Body of pancreas (tissue), 4 donors: ENCODE measurements at regions not wholly inside any gene's neighbourhood (a gene's known extent, or its start where the extent isn't known, plus 50 kb on each side); places are given as distances from the start of the nearest gene placed in this dataset.

ENCODE experiments used
- ATAC-seq: fragments of 150-250 bp; one replicate; pipeline ENCODE4 v1.9.1; 2016
- DNase-seq, 4 donors: peaks; one replicate each; pipeline ENCODE4 v3.0.0-alpha.2; 2019
- H3K27ac ChIP-seq, 4 donors: fragments of 200-600 bp; sonication (generic); 1 replicate in 3 of 4; 2 replicates in 1 of 4; pipeline versions ENCODE4 v1.5.1 to v1.6.1; 2016 to 2019; ENCODE audit warnings: mild to moderate bottlenecking in 1 of 4, mixed read lengths in 1 of 4, moderate library complexity in 1 of 4
- H3K27me3 ChIP-seq, 2 donors: fragments of 200-600 bp; sonication (generic); one replicate each; pipeline ENCODE4 v1.6.0; 2016; ENCODE audit warnings: mild to moderate bottlenecking in 1 of 2
- H3K36me3 ChIP-seq, 2 donors: fragments of 200-600 bp; sonication (generic); replicated peaks in 1 of 2; 2 replicates each; pipeline ENCODE4 v1.5.1; 2016; ENCODE audit warnings: low read depth in 2 of 2; ENCODE audit not compliant: insufficient read depth in 1 of 2
- H3K4me1 ChIP-seq: fragments of 200-600 bp; sonication (generic); one replicate; pipeline ENCODE4 v1.6.0; 2016
- H3K4me3 ChIP-seq, 2 donors: fragments of 200-600 bp; sonication (generic); 1 replicate in 1 of 2; 2 replicates in 1 of 2; pipeline ENCODE4 v1.5.1; 2016 to 2019
- H3K9me3 ChIP-seq, 3 donors: fragments of 200-600 bp; sonication (generic); 1 replicate in 2 of 3; 2 replicates in 1 of 3; pipeline ENCODE4 v1.5.1; 2016
- POLR2A ChIP-seq, 3 donors: fragments of 450-650 bp; IDR thresholded peaks; one replicate each; pipeline ENCODE4 v1.6.1; 2016; ENCODE audit warnings: antibody characterized with exemption in 3 of 3, mild to moderate bottlenecking in 2 of 3
- WGBS, 2 donors: methylation state at CpG; one replicate each; pipeline ENCODE4 v1.1.5; 2017; 5-methylcytosine and 5-hydroxymethylcytosine counted together
- intact Hi-C: fragments of 100-400 bp; cut with DNase I; formaldehyde crosslinking; loops from one replicate; pipeline ENCODE4 v1.15.1; 2023
- TF ChIP-seq, protein P1 (sequence below), 7 experiments: fragments of 450-650 bp in 4 of 7; fragments of 200-600 bp in 3 of 7; sonication (generic) in 3 of 7; IDR thresholded peaks; one replicate each; pipeline ENCODE4 v1.5.1; 2016 to 2019; ENCODE audit warnings: antibody characterized with exemption in 7 of 7

DNA sequence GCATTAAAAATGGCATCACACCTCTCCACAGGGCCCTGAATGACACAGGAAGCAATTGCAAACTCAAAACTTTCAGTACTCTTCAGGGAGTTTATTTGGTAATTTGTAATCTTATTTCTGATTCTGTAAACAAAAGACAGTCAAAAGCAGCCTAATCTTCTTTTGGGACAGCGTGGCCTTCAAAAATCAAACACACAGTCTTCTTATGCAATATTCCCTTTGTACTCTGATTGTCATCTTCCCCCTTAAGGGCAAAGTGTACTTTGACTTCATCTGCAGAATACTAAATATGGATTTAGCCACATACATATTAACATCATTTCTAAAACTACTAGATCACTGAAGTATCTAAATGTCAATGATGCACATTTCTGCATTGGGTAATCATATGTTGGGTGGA lies 322.0 kb downstream of the MZT1 start:
- Histone ChIP-seq H3K27me3 (no peaks in the 10 kb centered on the region), H3K4me1 (no peaks in the 10 kb centered on the region), H3K4me3 (no peak overlapping the region), H3K27ac (no peak overlapping the region), H3K9me3 (no peaks in the 10 kb centered on the region), H3K36me3 (no peaks in the 10 kb centered on the region)
- DNase-seq = no peak
- intact Hi-C loops = no loop called here
- WGBS, 2 donors = 18 to 32% methylated on average over 1 of the region's 1 CpG
- no peak for ATAC-seq
- TF ChIP-seq, protein P1, sequence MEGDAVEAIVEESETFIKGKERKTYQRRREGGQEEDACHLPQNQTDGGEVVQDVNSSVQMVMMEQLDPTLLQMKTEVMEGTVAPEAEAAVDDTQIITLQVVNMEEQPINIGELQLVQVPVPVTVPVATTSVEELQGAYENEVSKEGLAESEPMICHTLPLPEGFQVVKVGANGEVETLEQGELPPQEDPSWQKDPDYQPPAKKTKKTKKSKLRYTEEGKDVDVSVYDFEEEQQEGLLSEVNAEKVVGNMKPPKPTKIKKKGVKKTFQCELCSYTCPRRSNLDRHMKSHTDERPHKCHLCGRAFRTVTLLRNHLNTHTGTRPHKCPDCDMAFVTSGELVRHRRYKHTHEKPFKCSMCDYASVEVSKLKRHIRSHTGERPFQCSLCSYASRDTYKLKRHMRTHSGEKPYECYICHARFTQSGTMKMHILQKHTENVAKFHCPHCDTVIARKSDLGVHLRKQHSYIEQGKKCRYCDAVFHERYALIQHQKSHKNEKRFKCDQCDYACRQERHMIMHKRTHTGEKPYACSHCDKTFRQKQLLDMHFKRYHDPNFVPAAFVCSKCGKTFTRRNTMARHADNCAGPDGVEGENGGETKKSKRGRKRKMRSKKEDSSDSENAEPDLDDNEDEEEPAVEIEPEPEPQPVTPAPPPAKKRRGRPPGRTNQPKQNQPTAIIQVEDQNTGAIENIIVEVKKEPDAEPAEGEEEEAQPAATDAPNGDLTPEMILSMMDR (IDR thresholded peaks at IDR 0.05) = no peak
- TF ChIP-seq POLR2A (IDR thresholded peaks at IDR 0.05) = no peak

DNA sequence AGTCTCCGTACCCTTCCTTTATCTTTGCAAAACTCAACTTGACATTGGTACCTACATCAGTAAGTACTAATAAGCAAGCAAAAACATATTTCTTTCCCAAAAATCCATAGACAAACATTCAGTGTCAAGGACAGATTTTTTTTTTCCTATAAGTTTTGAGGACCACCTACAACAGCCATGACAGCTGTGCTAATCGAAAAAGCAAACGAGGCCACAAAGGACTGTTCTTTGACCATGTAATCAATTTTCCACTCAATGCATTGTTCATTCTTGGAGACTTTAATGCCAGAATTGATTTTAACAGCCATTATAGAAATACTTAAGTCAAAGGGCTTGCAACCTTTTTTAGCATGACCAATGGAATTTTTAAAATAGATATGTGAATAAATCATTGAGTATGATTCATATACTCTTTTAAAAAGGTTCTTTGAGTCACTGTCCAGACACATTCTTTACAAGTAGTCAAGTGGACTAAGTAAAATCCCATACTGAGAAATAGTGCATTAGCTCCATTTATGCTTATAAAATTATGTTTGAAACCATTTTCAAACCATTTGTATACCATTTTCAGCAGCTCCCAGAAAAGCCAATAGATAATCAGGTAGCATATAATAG lies 323.9 kb downstream of the MZT1 start:
- Histone ChIP-seq H3K9me3 (no peaks in the 10 kb centered on the region), H3K4me1 (no peaks in the 10 kb centered on the region), H3K36me3 (no peaks in the 10 kb centered on the region), H3K27me3 (no peaks in the 10 kb centered on the region), H3K27ac (no peak overlapping the region), H3K4me3 (no peak overlapping the region)
- WGBS, 2 donors = 54 to 72% methylated on average over 3 of the region's 3 CpGs
- intact Hi-C loops = no loop called here
- TF ChIP-seq POLR2A (IDR thresholded peaks at IDR 0.05) = no peak
- TF ChIP-seq, protein P1 (IDR thresholded peaks at IDR 0.05) = no peak
- no peak for DNase-seq
- no peak for ATAC-seq

DNA sequence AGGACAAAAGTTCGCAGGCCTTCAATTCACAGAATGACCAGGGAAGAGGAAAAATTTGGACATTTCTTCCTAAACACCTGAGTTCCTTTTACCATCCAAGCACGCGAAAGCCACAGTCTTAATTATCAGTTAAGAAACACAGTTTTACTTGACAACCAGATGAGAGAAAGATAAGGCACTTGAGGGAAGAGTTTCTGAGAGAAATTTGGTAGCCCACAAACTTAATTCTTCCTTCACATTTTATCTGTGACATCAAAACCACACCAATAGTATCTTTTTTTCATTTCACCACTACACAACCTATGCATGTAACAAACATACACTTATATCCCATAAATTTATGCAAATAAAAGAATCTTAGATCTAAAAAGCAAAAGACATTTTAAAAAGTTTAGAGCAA lies 326.6 kb downstream of the MZT1 start:
- Histone ChIP-seq H3K4me3 (no peak overlapping the region), H3K36me3 (no peaks in the 10 kb centered on the region), H3K27ac (no peak overlapping the region), H3K4me1 (no peaks in the 10 kb centered on the region), H3K9me3 (no peaks in the 10 kb centered on the region), H3K27me3 (no peaks in the 10 kb centered on the region)
- DNase-seq = no peak
- ATAC-seq = no peak
- intact Hi-C loops = no loop called here
- WGBS, 2 donors = 77 to 88% methylated on average over 3 of the region's 3 CpGs
- TF ChIP-seq, protein P1 (IDR thresholded peaks at IDR 0.05) = no peak
- no peak for TF ChIP-seq POLR2A (IDR thresholded peaks at IDR 0.05)

DNA sequence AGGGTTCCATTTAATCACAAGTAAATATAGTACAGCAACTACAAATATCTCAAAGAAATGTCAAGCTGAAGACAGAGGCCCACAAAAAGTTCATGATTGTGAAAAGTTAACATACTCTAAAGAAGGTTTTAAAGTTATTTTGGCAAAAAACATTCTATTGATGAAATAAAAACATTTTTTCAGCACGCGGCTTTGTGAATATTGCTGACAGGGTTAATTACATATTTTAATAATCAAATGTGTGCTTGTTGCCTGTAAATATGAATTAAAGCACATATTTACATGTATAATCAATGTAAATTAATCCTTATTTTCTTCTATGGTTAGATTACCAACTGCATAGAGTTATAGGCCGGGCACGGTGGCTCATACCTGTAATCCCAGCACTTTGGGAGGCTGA lies 328.1 kb downstream of the MZT1 start:
- DNase-seq (no peak), ATAC-seq (no peak)
- Histone ChIP-seq H3K4me3 (no peak overlapping the region), H3K27me3 (no peaks in the 10 kb centered on the region), H3K9me3 (no peaks in the 10 kb centered on the region), H3K4me1 (no peaks in the 10 kb centered on the region), H3K36me3 (no peaks in the 10 kb centered on the region), H3K27ac (no peak overlapping the region)
- 92 to 95% methylated on average over 4 of the region's 4 CpGs for WGBS, 2 donors
- intact Hi-C loops = no loop called here
- TF ChIP-seq, protein P1 (IDR thresholded peaks at IDR 0.05) = no peak
- no peak for TF ChIP-seq POLR2A (IDR thresholded peaks at IDR 0.05)

DNA sequence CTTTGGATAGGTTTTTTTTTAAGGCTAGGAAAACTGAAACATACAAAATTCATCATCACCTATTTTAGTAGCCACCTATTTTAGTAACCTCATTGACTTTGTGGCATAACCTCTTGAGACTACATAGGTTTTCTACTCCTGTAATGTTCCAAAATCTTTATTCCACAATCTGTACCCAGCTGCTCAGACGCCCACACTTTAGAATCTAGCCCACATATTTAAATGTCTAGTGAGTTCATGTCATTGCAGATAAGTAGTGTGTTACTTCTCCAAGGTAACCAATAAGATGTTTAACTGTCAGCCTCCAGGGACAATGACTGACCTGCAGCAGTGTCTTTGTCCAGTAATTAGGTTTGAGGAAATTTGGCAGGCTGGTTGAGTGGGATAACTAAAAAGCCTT lies 330.2 kb downstream of the MZT1 start:
- H3K36me3 ChIP-seq = no peaks in the 10 kb centered on the region
- WGBS, 2 donors = 48 to 61% methylated on average over 1 of the region's 1 CpG
- intact Hi-C loops = no loop called here
- no peak for DNase-seq
- H3K4me1 ChIP-seq = no peaks in the 10 kb centered on the region
- TF ChIP-seq POLR2A (IDR thresholded peaks at IDR 0.05) = no peak
- TF ChIP-seq, protein P1 (IDR thresholded peaks at IDR 0.05) = no peak
- no peaks in the 10 kb centered on the region for H3K27me3 ChIP-seq
- no peak overlapping the region for H3K27ac ChIP-seq
- ATAC-seq = no peak
- no peaks in the 10 kb centered on the region for H3K9me3 ChIP-seq
- no peak overlapping the region for H3K4me3 ChIP-seq
